ENCODE measurements at regions not wholly inside any gene's neighbourhood (a gene's known extent, or its start where the extent isn't known, plus 50 kb on each side); places are given as distances from the start of the nearest gene placed in this dataset.

- TF ChIP-seq CTCF (IDR thresholded peaks at IDR 0.05; ENCODE audit: unreplicated experiment), result no peak
- POLR2A ChIA-PET, result interaction anchor here (0.7 kb wide), 1 partner anchor 419 kb away, joined by 3 read pairs; no protein-coding TSS in a partner anchor
- Mint-ChIP-seq H3K4me3 (ENCODE audit: unreplicated experiment) (no peak overlapping the region), H3K27me3 (ENCODE audit: insufficient read depth, unreplicated experiment) (no peaks in the 10 kb centered on the region), H3K9me3 (ENCODE audit: unreplicated experiment) (no peaks in the 10 kb centered on the region), H3K36me3 (ENCODE audit: insufficient read depth, unreplicated experiment) (no peaks in the 10 kb centered on the region), H3K27ac (ENCODE audit: low read depth, unreplicated experiment) (no peak overlapping the region), H3K4me1 (ENCODE audit: insufficient read depth, unreplicated experiment) (peaks cover 6% of the 10 kb centered on the region)
- intact Hi-C loops (cut with micrococcal nuclease), result no loop called here
- CTCF ChIA-PET, result interaction anchor here (1.1 kb wide), 1 partner anchor 11 kb away, joined by 5 read pairs; no protein-coding TSS in a partner anchor
- DNase-seq (ENCODE audit: unreplicated experiment), result no peak
- BruUV-seq (replicated peaks), result no TSS peak
These were observed 71.8 kb upstream of the BCL2L14 start for GRCh38 chr12:11998944-11999315.

DNA sequence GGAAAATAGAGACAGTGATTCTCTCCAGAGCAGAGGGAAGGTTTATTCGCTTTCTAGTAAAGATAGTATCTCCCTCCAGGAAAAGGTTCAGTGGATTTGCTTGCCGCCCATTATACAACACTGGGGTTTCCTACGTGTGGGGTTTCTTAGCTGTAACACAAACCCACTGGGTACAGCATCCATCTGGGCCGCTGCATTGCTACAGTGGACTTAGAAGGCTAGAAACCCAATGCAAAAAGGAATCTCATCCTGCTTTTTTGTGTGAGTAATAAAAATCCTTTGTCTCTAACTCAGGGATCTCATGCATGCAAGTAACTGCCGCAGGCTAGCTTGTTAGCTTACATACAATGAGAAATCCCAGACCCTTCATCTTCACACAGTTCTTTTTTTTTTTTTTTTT, 67.1 kb upstream of the BCL2L14 start:
- intact Hi-C loops (cut with micrococcal nuclease), result no loop called here
- CTCF ChIA-PET, result interaction anchor here (0.6 to 1.4 kb wide), 3 partner anchors 146 to 1292 kb away, joined by 3 to 6 read pairs (median 4); no protein-coding TSS in a partner anchor
- no TSS peak for BruUV-seq (replicated peaks)

DNA sequence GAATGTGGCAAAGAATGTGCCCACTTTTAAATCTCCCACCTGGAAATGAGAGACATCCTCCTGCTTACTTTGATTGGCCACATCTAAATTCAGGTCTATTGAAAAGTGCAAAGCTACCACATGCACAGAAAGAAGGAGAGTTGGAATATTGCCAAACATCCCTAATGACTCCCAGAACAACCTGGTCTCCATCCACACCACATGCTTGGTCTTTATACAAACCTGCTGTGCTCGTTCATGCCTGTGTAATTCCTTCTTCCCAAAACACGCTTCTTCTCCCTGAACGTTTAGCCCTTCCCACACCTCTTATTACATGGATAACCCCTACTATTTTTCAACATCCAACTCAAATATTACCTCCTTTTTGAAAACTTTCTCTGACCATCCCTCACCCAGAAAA, 66.2 kb upstream of the BCL2L14 start:
- ChIA-PET POLR2A (no interaction called here), CTCF (no interaction called here)
- BruUV-seq (replicated peaks), result no TSS peak
- Mint-ChIP-seq H3K27me3 (ENCODE audit: insufficient read depth, unreplicated experiment) (no peaks in the 10 kb centered on the region), H3K4me3 (ENCODE audit: unreplicated experiment) (no peak overlapping the region), H3K27ac (ENCODE audit: low read depth, unreplicated experiment) (no peak overlapping the region), H3K4me1 (ENCODE audit: insufficient read depth, unreplicated experiment) (peaks cover 6% of the 10 kb centered on the region), H3K9me3 (ENCODE audit: unreplicated experiment) (no peaks in the 10 kb centered on the region), H3K36me3 (ENCODE audit: insufficient read depth, unreplicated experiment) (no peaks in the 10 kb centered on the region)
- no peak for DNase-seq (ENCODE audit: unreplicated experiment)
- intact Hi-C loops (cut with micrococcal nuclease), result no loop called here
- no peak for TF ChIP-seq CTCF (IDR thresholded peaks at IDR 0.05; ENCODE audit: unreplicated experiment)

More for the DNA sequence above, 67.1 kb upstream of the BCL2L14 start:
- Mint-ChIP-seq H3K27ac (ENCODE audit: low read depth, unreplicated experiment) (no peak overlapping the region), H3K4me1 (ENCODE audit: insufficient read depth, unreplicated experiment) (peaks cover 6% of the 10 kb centered on the region), H3K36me3 (ENCODE audit: insufficient read depth, unreplicated experiment) (no peaks in the 10 kb centered on the region), H3K27me3 (ENCODE audit: insufficient read depth, unreplicated experiment) (no peaks in the 10 kb centered on the region), H3K9me3 (ENCODE audit: unreplicated experiment) (no peaks in the 10 kb centered on the region), H3K4me3 (ENCODE audit: unreplicated experiment) (no peak overlapping the region)
- DNase-seq (ENCODE audit: unreplicated experiment), result no peak
- POLR2A ChIA-PET, result interaction anchor here (1.5 kb wide), 1 partner anchor 9 kb away, joined by 4 read pairs; no protein-coding TSS in a partner anchor
- TF ChIP-seq CTCF (IDR thresholded peaks at IDR 0.05; ENCODE audit: unreplicated experiment), result no peak

- Mint-ChIP-seq H3K36me3 (ENCODE audit: insufficient read depth, unreplicated experiment) (no peaks in the 10 kb centered on the region), H3K4me3 (ENCODE audit: unreplicated experiment) (no peak overlapping the region), H3K27me3 (ENCODE audit: insufficient read depth, unreplicated experiment) (no peaks in the 10 kb centered on the region), H3K4me1 (ENCODE audit: insufficient read depth, unreplicated experiment) (peaks cover 15% of the 10 kb centered on the region), H3K9me3 (ENCODE audit: unreplicated experiment) (no peaks in the 10 kb centered on the region), H3K27ac (ENCODE audit: low read depth, unreplicated experiment) (no peak overlapping the region)
- no peak for DNase-seq (ENCODE audit: unreplicated experiment)
- POLR2A ChIA-PET, result no interaction called here
- no peak for TF ChIP-seq CTCF (IDR thresholded peaks at IDR 0.05; ENCODE audit: unreplicated experiment)
- intact Hi-C loops (cut with micrococcal nuclease), result no loop called here
- no TSS peak for BruUV-seq (replicated peaks)
- CTCF ChIA-PET, result no interaction called here
These were observed 63.6 kb upstream of the BCL2L14 start for GRCh38 chr12:12007001-12007712.
